GM21825 (cell line): ENCODE measurements at regions not wholly inside any gene's neighbourhood (a gene's known extent, or its start where the extent isn't known, plus 50 kb on each side); places are given as distances from the start of the nearest gene placed in this dataset.

Experiments
- ATAC-seq: cut with Tn5 transposase; IDR thresholded peaks from one replicate; pipeline ENCODE4 v1.9.1; 2021; ENCODE audit warnings: mild to moderate bottlenecking, moderate library complexity; ENCODE audit not compliant: unreplicated experiment

DNA sequence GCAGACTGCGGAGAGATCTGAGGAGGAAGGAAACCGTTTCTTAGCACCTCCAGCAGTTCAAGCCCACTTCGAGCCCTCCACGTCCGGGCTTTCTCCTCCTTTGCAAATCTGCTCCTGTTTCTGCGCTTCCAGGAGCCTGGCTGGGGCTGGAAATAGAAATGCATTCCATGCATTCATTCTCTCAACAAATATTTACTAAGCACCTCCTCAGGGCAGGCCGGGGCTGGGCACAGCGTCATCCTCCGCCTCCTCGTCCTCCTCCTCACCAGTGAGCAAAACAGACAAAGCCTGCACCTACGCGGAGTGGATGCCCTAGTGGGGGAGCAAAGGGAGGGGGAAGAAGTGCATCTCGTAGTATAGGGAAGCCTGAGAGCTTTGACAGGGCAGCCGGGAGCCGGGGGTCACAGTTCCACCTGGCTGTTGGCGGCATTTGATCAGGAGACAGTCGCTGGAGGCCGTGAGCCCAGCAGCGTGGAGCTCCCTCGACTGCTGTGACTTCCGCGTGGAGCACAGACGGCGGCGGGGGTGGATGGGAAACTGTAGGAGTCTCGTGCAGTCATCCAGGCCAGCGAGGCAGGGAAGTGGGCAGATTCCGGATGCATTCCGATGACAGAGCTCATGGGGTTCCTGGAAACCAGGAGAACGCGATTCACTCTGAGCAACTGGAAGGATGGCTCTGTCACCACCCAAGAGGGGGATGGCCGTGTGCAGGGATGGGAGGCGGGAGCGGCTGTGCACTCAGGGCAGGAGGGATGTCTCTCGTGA, 93.5 kb downstream of the SIK1 start:
- ATAC-seq: no peak

DNA sequence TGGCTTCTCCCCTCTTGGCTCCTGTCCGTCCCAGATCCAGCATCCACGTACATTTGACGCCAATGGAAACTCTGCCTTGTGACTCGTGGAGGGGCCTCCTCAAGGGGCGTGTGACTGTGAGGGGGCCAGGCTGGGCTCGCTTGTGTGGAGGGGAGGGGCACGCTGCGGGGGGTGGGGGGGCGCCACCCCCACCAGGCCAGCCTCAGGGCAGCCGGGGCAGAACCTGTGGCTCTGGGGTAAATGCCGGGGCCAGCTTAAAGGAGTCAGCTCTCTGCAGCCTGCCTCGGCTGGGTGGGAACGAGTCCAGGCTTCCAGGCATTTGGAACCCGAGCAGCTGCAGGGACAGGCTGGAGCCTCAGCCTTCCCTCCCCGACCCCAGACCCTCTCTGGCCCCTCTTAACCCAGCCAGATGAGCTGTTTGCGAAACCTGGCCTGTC, 94.1 kb downstream of the SIK1 start:
- no peak for ATAC-seq

DNA sequence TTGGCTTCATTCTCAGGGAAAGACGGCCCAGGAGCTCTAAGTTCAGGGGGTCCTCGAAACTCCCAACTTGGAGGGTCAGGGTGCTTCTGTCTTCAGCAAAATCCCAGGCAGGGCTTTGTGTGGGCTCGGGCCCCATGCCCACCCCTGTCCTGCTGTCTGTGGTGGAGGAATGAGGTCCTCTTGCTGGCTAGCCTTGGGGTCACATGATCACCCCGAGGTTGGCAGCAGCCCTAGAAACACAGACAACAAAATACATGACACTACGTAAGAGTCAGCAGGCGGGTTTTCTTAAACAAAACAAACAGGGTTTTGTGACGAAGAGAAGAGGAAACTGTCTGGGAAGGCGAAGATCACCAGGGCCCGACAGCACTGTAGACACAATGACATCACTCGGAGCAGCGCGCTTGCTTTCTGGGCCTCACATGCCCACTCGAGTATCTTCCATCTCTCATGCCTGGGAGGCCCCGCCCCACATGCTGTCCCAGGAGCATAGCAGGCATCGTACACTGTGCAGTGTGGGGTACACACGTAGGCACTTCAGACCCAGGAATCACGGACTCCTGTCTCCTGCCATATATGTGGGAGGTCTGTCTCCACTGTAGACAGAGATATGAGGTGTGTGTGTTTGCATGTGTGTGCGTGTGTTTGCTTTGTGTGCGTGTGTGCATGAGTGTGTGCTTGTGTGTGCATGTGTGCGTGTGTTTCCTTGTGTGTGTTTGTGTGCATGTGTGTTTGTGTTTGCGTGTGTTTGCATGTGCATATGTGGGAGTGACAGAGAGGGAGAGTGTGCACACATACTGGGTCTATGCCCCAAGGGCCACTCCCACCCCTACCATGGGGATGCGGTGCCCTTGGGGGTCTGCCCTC, 94.7 kb downstream of the SIK1 start:
- no peak for ATAC-seq

DNA sequence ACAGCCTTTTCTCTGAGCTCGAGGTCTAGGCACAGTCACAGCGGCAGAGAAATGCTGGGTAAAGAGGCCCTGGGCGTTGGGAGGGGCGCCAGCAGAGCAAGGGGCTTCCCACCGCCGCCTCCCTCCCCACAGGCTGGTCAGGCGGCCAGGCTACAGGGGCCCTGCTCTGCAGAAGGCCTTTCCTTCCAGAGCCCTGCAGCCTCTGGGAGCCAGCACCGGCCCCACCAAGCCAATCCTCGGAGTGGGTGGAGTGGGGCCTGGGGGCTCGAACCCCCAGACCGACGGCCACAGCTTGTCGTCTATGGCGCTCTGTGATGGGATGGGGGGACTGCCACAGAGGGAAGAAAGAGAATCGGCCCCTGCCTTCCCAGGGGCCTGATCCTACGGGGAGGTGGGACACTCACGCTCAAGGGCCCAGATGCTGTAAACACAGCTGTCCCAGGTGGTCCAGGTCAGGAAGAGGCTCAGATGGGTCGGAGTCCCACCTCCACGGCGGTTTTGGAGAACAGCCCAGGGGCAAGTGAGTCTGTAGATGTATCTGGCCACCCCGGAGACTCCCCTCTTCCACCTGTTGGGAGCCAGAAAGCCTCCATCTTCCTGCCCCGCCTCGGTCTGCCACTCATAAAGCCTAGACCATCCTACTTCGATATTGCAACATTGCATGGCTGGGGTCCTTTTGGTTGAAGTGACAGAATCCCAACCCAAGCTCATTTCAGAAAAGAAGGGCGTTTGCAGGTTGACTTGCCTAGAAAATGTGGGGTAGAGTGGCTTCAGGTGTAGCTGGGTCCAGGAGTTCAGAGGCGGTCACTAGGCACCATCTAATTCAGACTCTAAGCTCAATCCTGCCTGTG, 95.6 kb downstream of the SIK1 start:
- no peak for ATAC-seq

DNA sequence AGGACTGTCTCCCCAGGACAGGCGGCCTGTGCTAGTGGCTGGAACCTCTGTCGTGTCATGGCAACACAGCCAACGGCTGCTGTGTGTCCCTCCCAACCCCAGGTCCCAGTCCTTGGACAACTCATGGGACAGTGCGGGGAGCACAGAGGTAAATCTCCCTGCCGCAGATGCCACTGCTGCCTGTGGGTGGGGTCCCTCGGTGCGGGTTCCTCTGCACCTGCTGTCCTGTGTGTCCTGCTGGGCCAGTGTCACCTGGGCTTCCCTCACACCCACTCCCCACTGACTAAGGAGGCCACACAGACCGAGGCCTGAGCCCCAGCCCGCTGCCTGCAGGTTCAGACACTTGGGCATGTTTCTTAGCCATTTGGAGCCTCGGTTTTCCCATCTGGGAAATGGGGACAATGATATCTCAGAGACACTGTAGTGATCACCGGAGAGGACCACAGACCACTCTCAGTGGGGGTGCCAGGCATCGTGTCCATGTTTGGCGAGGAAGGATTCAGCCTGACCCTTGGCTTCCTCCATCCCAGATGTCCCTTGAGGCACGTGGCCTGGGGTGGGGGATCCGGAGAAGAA, 96.5 kb downstream of the SIK1 start:
- no peak for ATAC-seq

DNA sequence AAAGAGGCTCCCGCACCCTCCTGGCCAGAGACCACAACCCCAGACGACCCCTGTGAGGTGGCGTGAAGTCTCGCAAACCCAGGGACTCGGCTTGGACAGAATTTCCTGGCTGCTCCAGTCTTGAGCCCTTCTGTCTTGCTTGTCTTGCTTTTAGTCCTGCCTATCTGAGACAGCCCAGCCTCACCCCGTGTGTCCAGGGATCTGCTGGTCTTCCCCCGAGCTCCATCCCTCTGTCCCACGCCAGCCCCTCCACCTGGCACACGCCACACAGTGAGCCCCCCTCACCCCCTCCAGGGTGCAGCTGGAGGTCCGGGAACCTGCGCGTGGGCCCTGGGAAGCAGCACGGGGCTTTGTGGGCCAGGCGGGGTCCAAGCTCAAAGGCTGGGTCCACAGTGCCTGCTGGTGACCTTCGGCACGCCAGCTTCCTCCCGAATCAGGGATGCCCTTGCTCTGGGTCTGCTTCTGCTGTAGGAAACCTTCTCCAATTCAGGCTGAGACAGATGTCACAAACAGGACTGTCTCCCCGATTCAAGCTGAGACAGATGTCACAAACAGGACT, 97.1 kb downstream of the SIK1 start:
- ATAC-seq: no peak

DNA sequence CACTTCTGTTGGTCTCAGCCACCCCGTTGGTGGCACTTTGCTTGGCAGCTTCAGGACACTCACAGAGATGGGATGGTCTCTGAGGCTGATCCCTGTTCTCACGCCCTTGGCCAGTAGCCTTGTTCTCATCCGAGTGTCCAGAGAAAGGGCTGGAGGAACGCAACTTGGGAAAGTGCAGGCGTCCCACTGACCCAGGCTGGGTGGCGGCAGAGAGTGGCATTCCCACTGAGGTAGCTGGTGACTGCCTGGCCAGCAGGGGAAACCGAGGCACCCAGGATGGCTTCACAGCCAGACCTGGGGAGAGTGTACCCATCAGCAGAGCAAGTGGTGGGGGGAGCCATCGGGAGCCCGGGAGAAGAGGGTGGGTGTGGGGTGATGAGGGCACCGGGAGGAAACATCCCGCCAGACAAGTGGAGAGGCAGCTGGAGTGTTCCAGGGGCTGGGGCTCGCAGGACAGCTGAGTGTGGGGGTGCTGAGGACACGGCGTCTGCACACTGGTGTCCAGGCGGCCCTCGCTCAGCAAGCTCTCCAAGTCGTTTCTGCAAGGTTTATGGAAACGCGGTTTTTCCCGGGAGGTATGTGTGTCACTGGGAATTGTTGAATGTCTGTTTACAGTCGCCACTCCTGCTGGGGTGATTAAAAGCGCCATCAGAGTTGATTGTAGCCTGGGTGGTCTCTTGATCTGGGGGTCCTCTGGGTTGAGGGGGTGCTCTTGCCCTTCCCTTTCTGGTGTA, 97.8 kb downstream of the SIK1 start:
- ATAC-seq: no peak

DNA sequence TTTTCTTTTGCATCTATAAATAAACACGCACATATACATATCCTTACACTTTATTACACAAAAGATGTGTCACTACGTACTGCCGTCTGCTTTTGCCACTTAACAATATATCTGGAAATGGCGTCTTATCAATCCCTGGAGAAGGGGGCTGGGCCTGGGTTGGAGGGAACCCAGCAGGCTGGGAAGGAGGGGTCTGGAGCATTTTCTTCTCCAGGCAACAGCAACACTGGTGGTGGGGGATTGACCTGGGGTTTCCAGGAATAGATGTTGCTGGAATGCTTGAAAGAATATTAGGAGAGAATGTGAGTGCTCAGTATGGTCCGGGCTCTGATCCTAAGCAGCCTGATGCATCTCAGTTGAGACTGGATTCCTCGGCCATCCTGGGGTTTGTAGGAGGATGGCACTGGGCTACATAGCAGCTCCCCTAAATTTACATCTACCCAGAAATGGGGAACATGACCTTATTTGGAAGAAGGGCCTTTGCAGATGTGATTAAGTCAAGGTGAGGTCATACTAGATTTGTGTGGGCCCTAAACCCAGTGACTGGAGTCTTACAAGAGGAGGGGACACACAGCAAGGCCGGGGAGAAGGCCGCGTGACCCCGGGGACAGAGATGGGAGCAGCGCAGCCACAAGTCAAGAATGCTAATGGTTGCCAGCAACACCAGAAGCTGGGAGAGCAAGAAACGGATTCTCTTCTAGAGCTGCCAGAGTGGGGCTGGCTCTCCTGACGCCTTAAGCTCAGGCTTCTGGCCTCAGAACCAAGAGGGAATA, 98.6 kb downstream of the SIK1 start:
- ATAC-seq: no peak

DNA sequence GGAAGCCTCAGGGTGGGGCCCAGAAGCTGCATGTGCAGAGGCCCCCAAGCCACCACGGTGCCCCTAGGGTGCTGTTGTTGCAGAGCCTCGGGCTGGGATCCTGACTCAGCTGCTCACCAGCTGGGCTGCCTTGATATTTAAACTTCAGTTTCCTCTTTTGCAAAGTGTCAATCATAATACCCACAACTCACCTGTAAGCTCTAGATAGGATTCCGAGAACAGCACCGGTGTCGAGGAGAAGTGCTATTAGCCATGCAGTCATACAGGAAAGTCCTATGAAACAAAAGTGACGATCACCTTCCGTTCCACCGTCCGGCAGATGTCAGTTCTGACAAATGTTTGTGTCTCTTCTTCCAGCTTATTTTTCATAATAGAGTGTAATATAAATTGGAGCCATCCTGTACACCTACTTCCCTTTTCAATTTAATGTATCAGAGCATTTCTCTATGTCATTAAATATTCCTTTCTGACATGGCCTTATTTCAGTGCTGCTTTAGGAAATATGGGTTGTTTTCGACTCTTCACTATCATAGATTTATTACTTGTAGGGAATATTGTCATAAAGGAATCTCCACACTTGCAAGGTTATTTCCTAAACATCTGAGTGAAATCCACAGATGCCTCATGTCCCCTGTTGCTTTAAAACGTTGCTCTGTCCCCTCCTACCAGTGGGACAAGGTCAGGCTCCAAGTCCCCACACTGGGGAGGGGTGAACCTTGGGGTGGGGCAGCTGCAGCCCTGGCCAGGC, 100.8 kb downstream of the SIK1 start:
- ATAC-seq: no peak

DNA sequence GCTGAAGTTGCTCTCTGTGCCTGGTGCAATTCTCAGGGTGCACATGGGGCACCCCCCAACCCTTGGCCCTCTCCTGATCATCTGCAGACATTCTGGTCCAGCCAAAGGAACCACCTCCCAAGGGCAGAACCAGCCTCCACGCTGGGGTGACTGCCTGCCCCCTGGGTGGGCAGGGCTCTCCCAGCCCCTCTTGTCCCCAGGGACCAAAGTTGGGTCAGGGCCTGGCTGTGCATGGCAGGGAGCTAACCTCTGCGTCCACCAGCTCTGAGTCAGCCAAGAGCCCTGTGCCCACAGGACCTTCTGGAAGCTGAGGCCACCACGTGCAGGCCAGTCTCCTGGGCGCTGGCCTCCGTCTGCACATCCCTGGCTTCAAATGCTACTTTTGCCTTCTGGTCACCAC, 101.9 kb downstream of the SIK1 start:
- no peak for ATAC-seq

DNA sequence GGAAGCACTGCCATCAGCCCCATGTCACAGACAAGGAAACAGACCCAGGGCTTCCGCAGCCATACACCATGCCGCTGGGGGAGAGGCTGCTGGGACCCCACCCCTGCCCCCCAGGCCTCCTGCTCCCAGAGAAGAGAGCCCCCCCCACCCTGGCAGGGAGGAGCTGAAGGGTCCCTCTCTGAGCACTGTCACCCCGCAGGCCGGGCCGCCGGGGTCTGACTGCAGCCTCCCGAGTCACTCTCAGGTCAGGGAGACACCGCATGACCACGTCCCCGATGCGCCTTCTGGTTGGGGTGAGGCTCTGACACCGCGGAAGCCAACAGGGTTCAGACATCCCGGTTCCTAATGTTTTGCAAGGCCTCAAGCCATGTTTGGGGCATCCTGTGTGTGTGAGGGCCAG, 102.3 kb downstream of the SIK1 start:
- ATAC-seq: no peak

DNA sequence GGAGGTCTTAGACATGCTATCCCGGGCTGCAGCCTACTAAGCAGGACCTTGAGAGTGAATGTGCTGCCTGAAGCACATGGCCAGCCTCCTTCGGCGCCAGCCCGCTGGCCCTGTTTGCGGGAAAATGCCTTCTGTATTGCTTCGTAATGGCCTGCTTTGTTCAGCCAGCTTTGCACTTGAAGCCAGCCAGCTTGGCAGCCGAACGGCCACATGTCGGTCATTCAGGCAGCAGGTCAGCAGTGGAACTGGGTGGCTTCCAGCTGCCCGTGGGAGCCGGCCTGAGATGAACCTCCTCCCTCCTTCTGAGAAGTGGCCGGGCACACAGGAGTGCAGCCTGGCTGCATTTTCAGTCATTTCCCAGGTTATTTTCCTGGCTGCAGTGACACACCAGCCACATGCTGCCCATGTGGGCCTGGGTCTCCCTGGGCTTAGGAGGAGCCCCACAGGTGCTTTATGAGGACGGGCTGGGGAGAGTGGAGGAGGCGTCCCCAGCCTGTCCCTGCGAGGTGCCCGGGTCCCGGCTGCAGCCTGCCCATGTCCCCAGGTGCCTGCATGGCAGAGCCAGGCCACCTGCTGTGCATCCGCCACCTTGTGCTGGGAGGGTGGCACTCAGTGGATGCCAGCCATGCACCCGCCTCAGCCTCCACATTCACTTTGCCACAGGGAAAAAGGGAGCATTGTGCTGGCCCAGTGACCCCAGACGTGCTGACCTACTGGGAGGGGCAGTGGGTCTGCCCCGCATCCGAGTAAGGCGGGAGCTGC, 103.5 kb downstream of the SIK1 start:
- ATAC-seq: no peak

DNA sequence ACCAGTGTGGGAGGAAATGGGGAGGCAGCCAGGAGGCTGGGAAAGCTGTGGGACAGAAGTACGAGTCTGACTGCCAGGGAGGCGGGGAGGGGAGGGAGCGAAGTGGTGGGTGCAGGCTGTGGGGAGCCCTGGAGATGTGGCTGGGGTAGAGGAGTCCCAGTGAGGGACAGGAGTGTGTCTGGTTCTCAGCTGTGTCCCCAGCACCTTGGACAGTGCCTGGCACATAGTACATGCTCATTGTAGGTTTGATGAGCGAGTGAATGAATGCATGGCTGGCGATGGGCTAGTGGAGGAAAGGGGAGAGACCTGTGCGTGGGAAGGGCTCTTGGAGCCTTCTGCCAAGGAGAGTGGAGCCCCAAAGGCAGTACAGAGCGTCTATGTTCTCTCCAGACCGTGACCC, 104.1 kb downstream of the SIK1 start:
- ATAC-seq: no peak

DNA sequence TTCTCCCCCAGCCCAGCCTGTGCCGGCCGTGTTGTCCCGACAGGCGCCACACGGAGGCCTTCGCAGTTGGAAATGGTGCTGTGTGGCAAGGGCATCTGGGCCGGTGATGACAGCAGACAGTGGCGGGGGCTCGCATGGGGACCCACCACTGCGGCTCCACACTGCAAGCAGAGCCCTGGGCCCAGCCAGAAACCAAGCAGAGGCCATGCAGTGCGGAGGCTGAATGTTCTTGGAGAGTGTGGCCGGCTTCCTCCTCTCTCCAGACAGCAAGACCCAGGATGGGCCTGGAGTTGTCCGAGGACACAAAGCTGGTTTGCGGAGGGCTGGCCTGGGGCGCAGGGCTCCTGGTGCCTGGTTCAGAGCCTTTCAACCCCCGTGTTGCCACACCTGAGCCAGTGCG, 104.6 kb downstream of the SIK1 start:
- ATAC-seq: no peak

DNA sequence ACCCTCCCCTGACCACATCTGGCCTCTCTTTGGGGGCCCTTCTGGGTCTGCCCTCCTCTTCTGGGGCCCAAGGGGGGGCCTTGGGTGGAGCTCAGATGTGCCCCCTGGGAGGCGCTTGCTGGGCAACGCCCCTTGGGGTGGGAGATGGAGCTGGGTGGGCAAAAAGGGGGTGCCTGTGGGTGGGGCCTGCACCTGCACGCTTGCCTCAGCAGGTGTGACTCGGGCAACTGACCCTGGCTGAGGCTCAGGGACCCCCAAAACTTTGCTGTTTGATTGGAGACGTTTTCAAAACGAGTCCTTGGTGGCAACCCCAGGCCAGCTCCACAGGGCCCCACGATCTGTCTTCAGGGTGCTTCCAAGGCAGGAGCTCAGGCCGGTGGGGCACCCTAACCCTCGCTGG, 105.3 kb downstream of the SIK1 start:
- ATAC-seq: no peak

DNA sequence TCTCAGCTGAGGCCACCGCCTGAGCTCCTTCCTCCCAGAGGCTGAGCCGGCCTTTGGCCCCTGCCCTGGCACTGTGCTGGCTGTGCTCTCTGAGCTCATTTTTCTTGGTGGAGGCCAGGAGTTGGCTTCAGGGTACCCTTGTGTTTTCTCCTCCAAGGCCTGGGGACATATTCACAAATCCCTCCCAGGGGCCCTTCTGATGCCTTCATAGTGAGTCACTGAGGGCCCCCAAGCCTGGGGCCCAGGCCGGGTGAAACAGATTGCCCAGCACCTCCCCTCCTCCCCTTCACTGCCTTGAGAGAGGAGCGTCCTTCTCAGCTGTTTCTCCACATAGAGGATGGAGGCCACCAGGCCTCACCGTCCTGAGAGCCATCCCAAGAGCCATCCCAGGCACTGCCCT, 105.8 kb downstream of the SIK1 start:
- ATAC-seq: no peak

DNA sequence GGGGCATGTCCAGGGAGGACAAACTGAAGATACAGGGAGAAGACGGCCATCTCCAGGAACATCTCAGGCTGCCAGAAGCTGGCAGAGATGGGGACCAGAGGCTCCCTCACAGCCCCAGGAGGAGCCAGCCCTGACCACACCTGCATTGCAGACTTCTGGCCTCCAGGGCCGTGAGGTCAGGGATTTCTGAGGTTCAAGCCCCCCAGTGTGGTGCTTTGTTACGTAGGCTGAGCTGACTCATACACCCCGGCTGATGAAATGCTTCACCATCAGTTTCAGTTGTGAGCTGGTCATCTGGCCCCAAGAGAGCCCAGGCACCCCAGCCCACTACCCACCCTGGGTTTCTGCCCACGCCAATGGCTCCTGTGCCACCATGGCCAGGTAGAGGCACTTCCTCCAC, 106.4 kb downstream of the SIK1 start:
- ATAC-seq: no peak
